HEK293 (cell line): ENCODE measurements at regions not wholly inside any gene's neighbourhood (a gene's known extent, or its start where the extent isn't known, plus 50 kb on each side); places are given as distances from the start of the nearest gene placed in this dataset.

Experiments used
- CTCF ChIP-seq: fragments of 450-650 bp; formaldehyde crosslinking; IDR thresholded peaks from 2 replicates; pipeline ENCODE4 v1.5.1; 2016; ENCODE audit warnings: missing biosample characterization, missing genetic modification characterization
- GLI2 ChIP-seq: fragments of 450-650 bp; formaldehyde crosslinking; IDR thresholded peaks from 2 replicates; pipeline ENCODE4; 2017; ENCODE audit warnings: missing biosample characterization, missing genetic modification characterization, low read depth, borderline replicate concordance
- KLF8 ChIP-seq: fragments of 450-650 bp; formaldehyde crosslinking; IDR thresholded peaks from 2 replicates; pipeline ENCODE4 v1.5.1; 2016; ENCODE audit warnings: missing biosample characterization, missing genetic modification characterization
- ZBTB20 ChIP-seq: fragments of 450-650 bp; formaldehyde crosslinking; IDR thresholded peaks from 2 replicates; pipeline ENCODE4 v1.5.1; 2016; ENCODE audit warnings: missing biosample characterization, missing genetic modification characterization
- ZNF223 ChIP-seq: fragments of 450-650 bp; formaldehyde crosslinking; IDR thresholded peaks from 2 replicates; pipeline ENCODE4 v1.5.1; 2016; ENCODE audit warnings: missing biosample characterization, missing genetic modification characterization
- ZNF521 ChIP-seq: fragments of 450-650 bp; formaldehyde crosslinking; IDR thresholded peaks from 2 replicates; pipeline ENCODE4 v1.5.1; 2017; ENCODE audit warnings: missing biosample characterization, mild to moderate bottlenecking, missing genetic modification characterization
- ZSCAN16 ChIP-seq: fragments of 450-650 bp; formaldehyde crosslinking; IDR thresholded peaks from 2 replicates; pipeline ENCODE4 v1.5.1; 2016; ENCODE audit warnings: missing biosample characterization, missing genetic modification characterization
- TF ChIP-seq, protein P1 (sequence below): fragments of 450-650 bp; formaldehyde crosslinking; IDR thresholded peaks from 2 replicates; pipeline ENCODE4 v1.5.1; 2016; ENCODE audit warnings: missing biosample characterization, missing genetic modification characterization

GRCh38 chr2:70388813-70389212 lies 86.9 kb upstream of the FAM136A start:
- TF ChIP-seq, protein P1, sequence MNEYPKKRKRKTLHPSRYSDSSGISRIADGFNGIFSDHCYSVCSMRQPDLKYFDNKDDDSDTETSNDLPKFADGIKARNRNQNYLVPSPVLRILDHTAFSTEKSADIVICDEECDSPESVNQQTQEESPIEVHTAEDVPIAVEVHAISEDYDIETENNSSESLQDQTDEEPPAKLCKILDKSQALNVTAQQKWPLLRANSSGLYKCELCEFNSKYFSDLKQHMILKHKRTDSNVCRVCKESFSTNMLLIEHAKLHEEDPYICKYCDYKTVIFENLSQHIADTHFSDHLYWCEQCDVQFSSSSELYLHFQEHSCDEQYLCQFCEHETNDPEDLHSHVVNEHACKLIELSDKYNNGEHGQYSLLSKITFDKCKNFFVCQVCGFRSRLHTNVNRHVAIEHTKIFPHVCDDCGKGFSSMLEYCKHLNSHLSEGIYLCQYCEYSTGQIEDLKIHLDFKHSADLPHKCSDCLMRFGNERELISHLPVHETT, result no peak
- TF ChIP-seq CTCF (tag by site-specific recombination) (no peak), KLF8 (no peak), ZNF521 (tag by site-specific recombination) (no peak), ZBTB20 (tag by site-specific recombination) (no peak), ZNF223 (tag by site-specific recombination) (no peak), ZSCAN16 (no peak), GLI2 (tag by site-specific recombination) (no peak)
